ENCODE measurements at regions not wholly inside any gene's neighbourhood (a gene's known extent, or its start where the extent isn't known, plus 50 kb on each side); places are given as distances from the start of the nearest gene placed in this dataset.

DNA sequence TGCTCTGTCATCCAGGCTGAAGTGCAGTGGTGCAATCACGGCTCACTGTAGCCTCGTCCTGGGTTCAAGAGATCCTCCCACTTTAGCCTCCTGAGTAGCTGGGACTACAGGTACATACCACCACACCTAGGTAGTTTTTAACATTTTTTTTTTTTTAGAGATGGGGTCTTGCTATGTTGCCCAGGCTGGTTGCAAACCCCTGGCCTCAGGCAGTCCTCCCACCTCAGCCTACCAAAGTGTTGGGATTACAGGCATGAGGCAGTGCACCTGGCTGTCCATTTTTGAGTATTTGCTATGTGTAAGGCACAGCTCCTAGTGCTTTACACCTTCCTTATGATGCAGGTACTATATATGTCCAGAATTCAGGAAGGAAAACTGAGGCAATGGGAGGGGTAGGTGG lies 138.8 kb upstream of the ZNF536 start:
- TF ChIP-seq, protein P1, sequence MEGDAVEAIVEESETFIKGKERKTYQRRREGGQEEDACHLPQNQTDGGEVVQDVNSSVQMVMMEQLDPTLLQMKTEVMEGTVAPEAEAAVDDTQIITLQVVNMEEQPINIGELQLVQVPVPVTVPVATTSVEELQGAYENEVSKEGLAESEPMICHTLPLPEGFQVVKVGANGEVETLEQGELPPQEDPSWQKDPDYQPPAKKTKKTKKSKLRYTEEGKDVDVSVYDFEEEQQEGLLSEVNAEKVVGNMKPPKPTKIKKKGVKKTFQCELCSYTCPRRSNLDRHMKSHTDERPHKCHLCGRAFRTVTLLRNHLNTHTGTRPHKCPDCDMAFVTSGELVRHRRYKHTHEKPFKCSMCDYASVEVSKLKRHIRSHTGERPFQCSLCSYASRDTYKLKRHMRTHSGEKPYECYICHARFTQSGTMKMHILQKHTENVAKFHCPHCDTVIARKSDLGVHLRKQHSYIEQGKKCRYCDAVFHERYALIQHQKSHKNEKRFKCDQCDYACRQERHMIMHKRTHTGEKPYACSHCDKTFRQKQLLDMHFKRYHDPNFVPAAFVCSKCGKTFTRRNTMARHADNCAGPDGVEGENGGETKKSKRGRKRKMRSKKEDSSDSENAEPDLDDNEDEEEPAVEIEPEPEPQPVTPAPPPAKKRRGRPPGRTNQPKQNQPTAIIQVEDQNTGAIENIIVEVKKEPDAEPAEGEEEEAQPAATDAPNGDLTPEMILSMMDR (conservative IDR thresholded peaks at IDR 0.05): no peak
- no peak for TF ChIP-seq EZH2 (IDR thresholded peaks at IDR 0.05; ENCODE audit: low read depth)
